A549 (cell line): ENCODE measurements at regions not wholly inside any gene's neighbourhood (a gene's known extent, or its start where the extent isn't known, plus 50 kb on each side); places are given as distances from the start of the nearest gene placed in this dataset.

Experiments
- ATAC-seq, 2 experiments: fragments of 200-7000 bp in 1 of 2; fragments of >200 bp in 1 of 2; cut with Nextera tagmentation in 1 of 2; cut with Tn5 transposase in 1 of 2; 3 replicates each; pipeline versions ENCODE4 v1.8.0 to v1.9.1; 2018 to 2020; ENCODE audit warnings: mild to moderate bottlenecking in 1 of 2, moderate library complexity in 1 of 2
- CTCF ChIA-PET: fragments of 300-600 bp; sonication (Branson Sonifier 250); formaldehyde crosslinking; extraction: SDS; loops from one replicate; lab custom pipeline; 2021; ENCODE audit warnings: antibody characterized with exemption, inconsistent platforms; lab: Yijun Ruan, JAX
- POLR2A ChIA-PET: fragments of 350-600 bp; formaldehyde crosslinking; extraction: SDS; loops from one replicate; lab custom pipeline; 2021; ENCODE audit warnings: antibody characterized with exemption, inconsistent platforms; lab: Yijun Ruan, JAX
- DNase-seq, 2 experiments: peaks; one replicate each; pipeline versions ENCODE4 v3.0.0 to v3.0.0-alpha.2; 2011 to 2016; ENCODE audit warnings: low read depth in 1 of 2, low spot score in 1 of 2
- FAIRE-seq: peaks from 2 replicates; lab custom pipeline; 2011; peaks lifted over from hg19 to GRCh38; lab: Jason Lieb, UNC
- H3K27ac ChIP-seq, 2 experiments: fragments of >200 bp; sonication (Bioruptor Twin); formaldehyde crosslinking; 3 replicates each; pipeline ENCODE4 v1.5.1; 2016 to 2017
- H3K4me1 ChIP-seq: fragments of >200 bp; sonication (Bioruptor Twin); formaldehyde crosslinking; 3 replicates; pipeline ENCODE4 v1.6.1; 2016
- H3K4me2 ChIP-seq: fragments of >200 bp; sonication (Bioruptor Twin); formaldehyde crosslinking; 3 replicates; pipeline ENCODE4 v1.6.1; 2016
- H3K4me3 ChIP-seq: fragments of >200 bp; sonication (Bioruptor Twin); formaldehyde crosslinking; 3 replicates; pipeline ENCODE4 v1.5.1; 2016
- H3K9me3 ChIP-seq: fragments of >200 bp; sonication (Bioruptor Twin); formaldehyde crosslinking; 3 replicates; pipeline ENCODE4 v1.6.1; 2016
- CBX8 ChIP-seq: fragments of 200-600 bp; sonication (generic); IDR thresholded peaks from 2 replicates; pipeline ENCODE4 v1.6.1; 2016
- CEBPB ChIP-seq, 2 experiments: fragments of >200 bp in 1 of 2; sonication (Bioruptor Twin) in 1 of 2; formaldehyde crosslinking in 1 of 2; IDR thresholded peaks; 2 replicates each; pipeline ENCODE4 v1.6.1; 2012 to 2016
- CHD2 ChIP-seq: fragments of 150-350 bp; IDR thresholded peaks from 2 replicates; pipeline ENCODE4 v1.6.1; 2014; ENCODE audit warnings: low read length; ENCODE audit not compliant: partially characterized antibody
- EHF ChIP-seq: fragments of 250-450 bp; sonication (Bioruptor Pico); IDR thresholded peaks from 2 replicates; pipeline ENCODE4 v1.5.0; 2020; ENCODE audit warnings: mild to moderate bottlenecking
- ELK1 ChIP-seq: fragments of 150-350 bp; IDR thresholded peaks from 2 replicates; pipeline ENCODE4 v1.6.1; 2014; ENCODE audit warnings: low read depth, mild to moderate bottlenecking, low read length
- EP300 ChIP-seq, 2 experiments: fragments of >200 bp; sonication (Bioruptor Twin); formaldehyde crosslinking; IDR thresholded peaks; 2 replicates in 1 of 2; 3 replicates in 1 of 2; pipeline ENCODE4 v1.6.1; 2016 to 2017
- FOSL2 ChIP-seq, 2 experiments: fragments of 450-650 bp in 1 of 2; fragments of >200 bp in 1 of 2; sonication (Bioruptor Twin) in 1 of 2; formaldehyde crosslinking; IDR thresholded peaks; 2 replicates each; pipeline versions ENCODE4 v1.5.0 to v1.6.1; 2016 to 2020; ENCODE audit warnings: mild to moderate bottlenecking in 1 of 2, moderate library complexity in 1 of 2
- FOXS1 ChIP-seq: fragments of 250-450 bp; sonication (Bioruptor Pico); IDR thresholded peaks from 2 replicates; pipeline ENCODE4 v1.5.0; 2020; ENCODE audit warnings: mild to moderate bottlenecking, moderate library complexity
- HEYL ChIP-seq: fragments of 250-450 bp; sonication (Bioruptor Pico); IDR thresholded peaks from 2 replicates; pipeline ENCODE4 v1.8.0; 2021; ENCODE audit warnings: mild to moderate bottlenecking, moderate library complexity
- HOXA7 ChIP-seq: fragments of 250-450 bp; sonication (Bioruptor Pico); IDR thresholded peaks from 2 replicates; pipeline ENCODE4 v1.5.0; 2020; ENCODE audit warnings: mild to moderate bottlenecking, moderate library complexity
- JUNB ChIP-seq: fragments of >200 bp; sonication (Bioruptor Twin); formaldehyde crosslinking; IDR thresholded peaks from 2 replicates; pipeline ENCODE4 v1.6.1; 2016
- KDM1A ChIP-seq: fragments of 200-600 bp; sonication (generic); IDR thresholded peaks from 2 replicates; pipeline ENCODE4 v1.6.1; 2016; ENCODE audit warnings: low read depth, mild to moderate bottlenecking
- MAFK ChIP-seq: fragments of 450-650 bp; IDR thresholded peaks from 2 replicates; pipeline ENCODE4 v1.6.1; 2014; ENCODE audit not compliant: partially characterized antibody
- PHF8 ChIP-seq: fragments of 200-600 bp; sonication (generic); IDR thresholded peaks from 2 replicates; pipeline ENCODE4 v1.6.1; 2016; ENCODE audit warnings: low read depth, mild to moderate bottlenecking, antibody characterized with exemption, moderate library complexity, borderline replicate concordance
- POLR2AphosphoS2 ChIP-seq: conservative IDR thresholded peaks from 2 replicates; pipeline ENCODE4 v1.6.1; 2012; ENCODE audit warnings: low read length, improper control_type of control experiment, inconsistent platforms
- RAD21 ChIP-seq, 2 experiments: fragments of >200 bp in 1 of 2; sonication (Bioruptor Twin) in 1 of 2; formaldehyde crosslinking in 1 of 2; IDR thresholded peaks in 1 of 2; conservative IDR thresholded peaks in 1 of 2; 2 replicates in 1 of 2; 3 replicates in 1 of 2; pipeline ENCODE4 v1.6.1; 2012 to 2018; ENCODE audit warnings: inconsistent platforms in 1 of 2
- RARB ChIP-seq: fragments of 250-450 bp; sonication (Bioruptor Pico); IDR thresholded peaks from 2 replicates; pipeline ENCODE4 v1.8.0; 2021; ENCODE audit warnings: mild to moderate bottlenecking, moderate library complexity
- RFX5 ChIP-seq: fragments of 450-650 bp; IDR thresholded peaks from 2 replicates; pipeline ENCODE4 v1.7.1; 2014; ENCODE audit warnings: antibody characterized with exemption, mild to moderate bottlenecking, moderate library complexity
- RNF2 ChIP-seq: fragments of 200-600 bp; sonication (generic); IDR thresholded peaks from 2 replicates; pipeline ENCODE4 v1.6.1; 2016; ENCODE audit warnings: low read depth, mild to moderate bottlenecking, antibody characterized with exemption, moderate library complexity, borderline replicate concordance
- SMC3 ChIP-seq: fragments of >200 bp; sonication (Bioruptor Twin); formaldehyde crosslinking; IDR thresholded peaks from 3 replicates; pipeline ENCODE4 v1.6.1; 2018; ENCODE audit warnings: inconsistent platforms
- TFCP2L1 ChIP-seq: fragments of 250-450 bp; sonication (Bioruptor Pico); IDR thresholded peaks from 2 replicates; pipeline ENCODE4 v1.5.0; 2021; ENCODE audit warnings: mild to moderate bottlenecking
- ZFP36 ChIP-seq: fragments of 450-650 bp; IDR thresholded peaks from 2 replicates; pipeline ENCODE4 v1.6.1; 2014; ENCODE audit warnings: borderline replicate concordance; ENCODE audit not compliant: partially characterized antibody
- ZNF302 ChIP-seq: fragments of 250-450 bp; sonication (Bioruptor Pico); IDR thresholded peaks from 2 replicates; pipeline ENCODE4 v1.9.0; 2021; ENCODE audit warnings: inconsistent platforms, mild to moderate bottlenecking, moderate library complexity
- WGBS: methylation state at CpG from one replicate; pipeline ENCODE4 v1.1.6; 2017; ENCODE audit errors: missing lambda C conversion rate; 5-methylcytosine and 5-hydroxymethylcytosine counted together
- TF ChIP-seq, protein P1 (sequence below): IDR thresholded peaks from 2 replicates; pipeline ENCODE4 v1.6.1; 2012
- TF ChIP-seq, protein P2 (sequence below): IDR thresholded peaks from 2 replicates; pipeline ENCODE4 v1.6.1; 2012
- TF ChIP-seq, protein P3 (sequence below): fragments of 250-450 bp; sonication (Bioruptor Pico); IDR thresholded peaks from 2 replicates; pipeline ENCODE4 v1.5.0; 2020; ENCODE audit warnings: low read depth, mild to moderate bottlenecking, moderate library complexity
- TF ChIP-seq, protein P4 (sequence below): fragments of >200 bp; sonication (Bioruptor Twin); formaldehyde crosslinking; IDR thresholded peaks from 3 replicates; pipeline ENCODE4 v1.6.1; 2016

- ChIA-PET CTCF (interaction anchor here (0.7 to 2.1 kb wide), 4 partner anchors 10 to 122 kb away, joined by 3 to 5 read pairs (median 4); no protein-coding TSS in a partner anchor), POLR2A (no interaction called here)
- Histone ChIP-seq H3K4me3 (no peak overlapping the region), H3K27ac (no peak overlapping the region), H3K4me1 (no peaks in the 10 kb centered on the region), H3K9me3 (no peaks in the 10 kb centered on the region), H3K4me2 (no peak overlapping the region)
- no peak for ATAC-seq
- no peak for DNase-seq
- FAIRE-seq: no peak
- 59% methylated on average over 7 of the region's 8 CpGs for WGBS
- TF ChIP-seq RARB (CRISPR knock-in tag) (no peak), HOXA7 (no peak), CHD2 (no peak), JUNB (no peak), ZFP36 (no peak), RFX5 (no peak), ZNF302 (CRISPR knock-in tag) (no peak), EP300 (IDR thresholded peaks at IDR 0.05) (no peak), MAFK (no peak), SMC3 (no peak), TFCP2L1 (no peak), CEBPB (IDR thresholded peaks at IDR 0.05) (no peak), PHF8 (no peak), CBX8 (no peak), FOSL2 (IDR thresholded peaks at IDR 0.05) (no peak), FOSL2 (CRISPR knock-in tag; IDR thresholded peaks at IDR 0.05) (no peak), RAD21 (conservative IDR thresholded peaks at IDR 0.05 in 1 of 2, IDR thresholded peaks at IDR 0.05 in 1 of 2) (no peak)
- TF ChIP-seq, protein P1, sequence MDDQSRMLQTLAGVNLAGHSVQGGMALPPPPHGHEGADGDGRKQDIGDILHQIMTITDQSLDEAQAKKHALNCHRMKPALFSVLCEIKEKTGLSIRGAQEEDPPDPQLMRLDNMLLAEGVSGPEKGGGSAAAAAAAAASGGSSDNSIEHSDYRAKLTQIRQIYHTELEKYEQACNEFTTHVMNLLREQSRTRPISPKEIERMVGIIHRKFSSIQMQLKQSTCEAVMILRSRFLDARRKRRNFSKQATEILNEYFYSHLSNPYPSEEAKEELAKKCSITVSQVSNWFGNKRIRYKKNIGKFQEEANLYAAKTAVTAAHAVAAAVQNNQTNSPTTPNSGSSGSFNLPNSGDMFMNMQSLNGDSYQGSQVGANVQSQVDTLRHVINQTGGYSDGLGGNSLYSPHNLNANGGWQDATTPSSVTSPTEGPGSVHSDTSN: no peak
- TF ChIP-seq, protein P2, sequence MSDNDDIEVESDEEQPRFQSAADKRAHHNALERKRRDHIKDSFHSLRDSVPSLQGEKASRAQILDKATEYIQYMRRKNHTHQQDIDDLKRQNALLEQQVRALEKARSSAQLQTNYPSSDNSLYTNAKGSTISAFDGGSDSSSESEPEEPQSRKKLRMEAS: no peak
- TF ChIP-seq, protein P3, sequence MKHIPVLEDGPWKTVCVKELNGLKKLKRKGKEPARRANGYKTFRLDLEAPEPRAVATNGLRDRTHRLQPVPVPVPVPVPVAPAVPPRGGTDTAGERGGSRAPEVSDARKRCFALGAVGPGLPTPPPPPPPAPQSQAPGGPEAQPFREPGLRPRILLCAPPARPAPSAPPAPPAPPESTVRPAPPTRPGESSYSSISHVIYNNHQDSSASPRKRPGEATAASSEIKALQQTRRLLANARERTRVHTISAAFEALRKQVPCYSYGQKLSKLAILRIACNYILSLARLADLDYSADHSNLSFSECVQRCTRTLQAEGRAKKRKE (CRISPR knock-in tag): no peak
Measured at GRCh38 chr15:62248277-62248984, 83.3 kb upstream of the C2CD4B start.

- WGBS: 78% methylated on average over 4 of the region's 4 CpGs
- FAIRE-seq (no peak), ATAC-seq (no peak)
- H3K4me1 ChIP-seq: no peaks in the 10 kb centered on the region
- no peak overlapping the region for H3K27ac ChIP-seq
- no peak overlapping the region for H3K4me2 ChIP-seq
- no peaks in the 10 kb centered on the region for H3K9me3 ChIP-seq
- TF ChIP-seq MAFK: no peak
- no peak for TF ChIP-seq ZNF302 (CRISPR knock-in tag)
- no peak for TF ChIP-seq ELK1
- no peak for TF ChIP-seq EP300 (IDR thresholded peaks at IDR 0.05)
- TF ChIP-seq, protein P2: no peak
- no peak for TF ChIP-seq KDM1A
- TF ChIP-seq FOXS1 (CRISPR knock-in tag): no peak
- TF ChIP-seq HEYL (CRISPR knock-in tag): no peak
- TF ChIP-seq, protein P4, sequence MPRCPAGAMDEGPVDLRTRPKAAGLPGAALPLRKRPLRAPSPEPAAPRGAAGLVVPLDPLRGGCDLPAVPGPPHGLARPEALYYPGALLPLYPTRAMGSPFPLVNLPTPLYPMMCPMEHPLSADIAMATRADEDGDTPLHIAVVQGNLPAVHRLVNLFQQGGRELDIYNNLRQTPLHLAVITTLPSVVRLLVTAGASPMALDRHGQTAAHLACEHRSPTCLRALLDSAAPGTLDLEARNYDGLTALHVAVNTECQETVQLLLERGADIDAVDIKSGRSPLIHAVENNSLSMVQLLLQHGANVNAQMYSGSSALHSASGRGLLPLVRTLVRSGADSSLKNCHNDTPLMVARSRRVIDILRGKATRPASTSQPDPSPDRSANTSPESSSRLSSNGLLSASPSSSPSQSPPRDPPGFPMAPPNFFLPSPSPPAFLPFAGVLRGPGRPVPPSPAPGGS: no peak
- TF ChIP-seq RNF2: no peak
- TF ChIP-seq, protein P1: no peak
- TF ChIP-seq POLR2AphosphoS2: no peak
- no peak for TF ChIP-seq RARB (CRISPR knock-in tag)
- TF ChIP-seq EHF (CRISPR knock-in tag): no peak
- no peak for TF ChIP-seq FOSL2 (IDR thresholded peaks at IDR 0.05)
- no peak for TF ChIP-seq FOSL2 (CRISPR knock-in tag; IDR thresholded peaks at IDR 0.05)
- TF ChIP-seq, all 56 proteins: peak for 0
- no peak overlapping the region for H3K4me3 ChIP-seq
- ChIA-PET CTCF (interaction anchor here (0.6 to 2.1 kb wide), 2 partner anchors 54 to 57 kb away, joined by 3 to 5 read pairs; no protein-coding TSS in a partner anchor), POLR2A (no interaction called here)
- no peak for DNase-seq
Measured at GRCh38 chr15:62249501-62249900, 84.4 kb upstream of the C2CD4B start.
